ENCODE measurements at regions not wholly inside any gene's neighbourhood (a gene's known extent, or its start where the extent isn't known, plus 50 kb on each side); places are given as distances from the start of the nearest gene placed in this dataset.

GRCh38 chr1:38134294-38134755, 87.7 kb upstream of the POU3F1 start:
- no peak overlapping the region for H3K4me3 ChIP-seq (ENCODE audit: low read depth in 1 of 3, low read length in 3 of 3)
- no peak overlapping the region for H3K27ac ChIP-seq (ENCODE audit: low read depth in 1 of 3, low read length in 2 of 3)
- DNase-seq (no peak), FAIRE-seq (no peak)
- H3K27me3 ChIP-seq (ENCODE audit: control insufficient read depth in 3 of 3, insufficient read depth in 3 of 3, low read length in 3 of 3) = peaks cover 9 to 52% (median 15%) of the 10 kb centered on the region in 3 donors
- 7 to 15% (median 15%) methylated on average over 21 to 22 of the region's 22 CpGs for WGBS, 3 donors
- H3K4me1 ChIP-seq (ENCODE audit: control insufficient read depth in 3 of 3, insufficient read depth in 2 of 3, low read depth in 1 of 3, low read length in 2 of 3) = no peaks in the 10 kb centered on the region
- no peaks in the 10 kb centered on the region for H3K36me3 ChIP-seq (ENCODE audit: control insufficient read depth in 3 of 3, insufficient read depth in 2 of 3, low read depth in 1 of 3, low read length in 3 of 3)
- no peaks in the 10 kb centered on the region for H3K9me3 ChIP-seq (ENCODE audit: control insufficient read depth in 2 of 2, insufficient read depth in 1 of 2, low read depth in 1 of 2, low read length in 1 of 2)

- FAIRE-seq (no peak), DNase-seq (no peak)
- no peak overlapping the region for H3K27ac ChIP-seq (ENCODE audit: low read depth in 1 of 3, low read length in 2 of 3)
- no peaks in the 10 kb centered on the region for H3K36me3 ChIP-seq (ENCODE audit: control insufficient read depth in 3 of 3, insufficient read depth in 2 of 3, low read depth in 1 of 3, low read length in 3 of 3)
- peaks cover 9 to 49% (median 15%) of the 10 kb centered on the region in 3 donors for H3K27me3 ChIP-seq (ENCODE audit: control insufficient read depth in 3 of 3, insufficient read depth in 3 of 3, low read length in 3 of 3)
- H3K9me3 ChIP-seq (ENCODE audit: control insufficient read depth in 2 of 2, insufficient read depth in 1 of 2, low read depth in 1 of 2, low read length in 1 of 2) = no peaks in the 10 kb centered on the region
- H3K4me3 ChIP-seq (ENCODE audit: low read depth in 1 of 3, low read length in 3 of 3) = no peak overlapping the region
- WGBS, 3 donors = 7 to 14% (median 8%) methylated on average over 26 to 27 of the region's 27 CpGs
- H3K4me1 ChIP-seq (ENCODE audit: control insufficient read depth in 3 of 3, insufficient read depth in 2 of 3, low read depth in 1 of 3, low read length in 2 of 3) = no peaks in the 10 kb centered on the region
Measured at GRCh38 chr1:38133756-38134155, 87.2 kb upstream of the POU3F1 start.

- H3K36me3 ChIP-seq (ENCODE audit: control insufficient read depth in 3 of 3, insufficient read depth in 2 of 3, low read depth in 1 of 3, low read length in 3 of 3) = no peaks in the 10 kb centered on the region
Measured at GRCh38 chr1:38133304-38133703, 86.7 kb upstream of the POU3F1 start.

DNA sequence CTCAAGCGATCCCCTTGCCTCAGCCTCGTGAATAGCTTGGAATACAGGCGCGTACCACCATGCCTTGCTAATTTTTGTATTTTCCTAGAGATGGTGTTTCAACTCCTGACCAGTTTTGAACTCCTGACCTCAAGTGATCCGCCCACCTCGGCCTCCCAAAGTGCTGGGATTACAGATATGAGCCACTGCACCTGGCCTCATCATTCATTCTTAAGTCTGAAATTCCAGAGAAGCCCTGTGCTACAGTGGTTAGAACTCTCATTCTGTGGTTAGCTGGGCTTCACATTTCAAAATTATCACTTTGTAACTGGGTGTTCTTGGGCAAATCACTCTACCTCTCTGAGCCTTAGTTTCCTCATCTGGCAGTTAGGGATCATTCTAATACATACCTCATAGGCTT, 86.1 kb upstream of the POU3F1 start:
- no peaks in the 10 kb centered on the region for H3K9me3 ChIP-seq (ENCODE audit: control insufficient read depth in 2 of 2, insufficient read depth in 1 of 2, low read depth in 1 of 2, low read length in 1 of 2)
- no peak overlapping the region for H3K4me3 ChIP-seq (ENCODE audit: low read depth in 1 of 3, low read length in 3 of 3)
- peaks cover 8 to 46% (median 15%) of the 10 kb centered on the region in 3 donors for H3K27me3 ChIP-seq (ENCODE audit: control insufficient read depth in 3 of 3, insufficient read depth in 3 of 3, low read length in 3 of 3)
- H3K4me1 ChIP-seq (ENCODE audit: control insufficient read depth in 3 of 3, insufficient read depth in 2 of 3, low read depth in 1 of 3, low read length in 2 of 3) = no peaks in the 10 kb centered on the region
- FAIRE-seq (no peak), DNase-seq (no peak)
- no peaks in the 10 kb centered on the region for H3K36me3 ChIP-seq (ENCODE audit: control insufficient read depth in 3 of 3, insufficient read depth in 2 of 3, low read depth in 1 of 3, low read length in 3 of 3)
- no peak overlapping the region for H3K27ac ChIP-seq (ENCODE audit: low read depth in 1 of 3, low read length in 2 of 3)
- WGBS, 3 donors = 68 to 83% (median 74%) methylated on average over 6 of the region's 6 CpGs

More at GRCh38 chr1:38133304-38133703, 86.7 kb upstream of the POU3F1 start:
- 53 to 74% (median 69%) methylated on average over 7 of the region's 7 CpGs for WGBS, 3 donors
- H3K4me3 ChIP-seq (ENCODE audit: low read depth in 1 of 3, low read length in 3 of 3) = no peak overlapping the region
- no peaks in the 10 kb centered on the region for H3K4me1 ChIP-seq (ENCODE audit: control insufficient read depth in 3 of 3, insufficient read depth in 2 of 3, low read depth in 1 of 3, low read length in 2 of 3)
- no peak overlapping the region for H3K27ac ChIP-seq (ENCODE audit: low read depth in 1 of 3, low read length in 2 of 3)
- no peak for DNase-seq
- H3K9me3 ChIP-seq (ENCODE audit: control insufficient read depth in 2 of 2, insufficient read depth in 1 of 2, low read depth in 1 of 2, low read length in 1 of 2) = no peaks in the 10 kb centered on the region
- H3K27me3 ChIP-seq (ENCODE audit: control insufficient read depth in 3 of 3, insufficient read depth in 3 of 3, low read length in 3 of 3) = peaks cover 9 to 49% (median 15%) of the 10 kb centered on the region in 3 donors
- no peak for FAIRE-seq

DNA sequence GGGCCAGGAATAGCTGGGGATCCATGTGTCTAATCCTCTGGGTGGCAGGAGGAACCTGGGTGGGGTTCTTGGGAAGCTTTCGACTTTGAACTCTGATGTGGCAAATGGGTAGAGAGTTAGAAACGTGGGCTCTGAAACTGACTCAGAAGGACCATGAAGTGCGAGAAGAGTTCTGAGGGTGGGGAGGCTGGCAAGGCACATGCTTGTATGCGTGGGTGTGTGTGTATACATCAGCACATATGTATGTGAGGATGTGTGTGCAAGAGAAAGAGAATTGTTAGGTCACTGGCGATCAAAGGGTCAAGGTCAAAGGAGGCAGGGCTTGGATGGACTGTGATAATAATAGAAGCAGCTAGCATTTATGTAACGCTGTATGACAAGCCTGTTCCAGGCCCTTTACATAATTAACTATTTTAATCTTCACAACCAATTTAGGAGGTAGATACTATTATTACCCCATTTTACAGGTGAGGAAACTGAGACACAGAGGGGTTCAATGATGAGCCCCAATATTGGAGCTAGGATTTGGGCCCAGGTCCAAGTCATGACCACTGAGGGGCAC, 84.5 kb upstream of the POU3F1 start:
- Histone ChIP-seq H3K4me1 (ENCODE audit: control insufficient read depth in 3 of 3, insufficient read depth in 2 of 3, low read depth in 1 of 3, low read length in 2 of 3) (no peaks in the 10 kb centered on the region), H3K36me3 (ENCODE audit: control insufficient read depth in 3 of 3, insufficient read depth in 2 of 3, low read depth in 1 of 3, low read length in 3 of 3) (no peaks in the 10 kb centered on the region), H3K4me3 (ENCODE audit: low read depth in 1 of 3, low read length in 3 of 3) (no peak overlapping the region), H3K27me3 (ENCODE audit: control insufficient read depth in 3 of 3, insufficient read depth in 3 of 3, low read length in 3 of 3) (peaks cover 3 to 30% (median 8%) of the 10 kb centered on the region in 3 donors), H3K27ac (ENCODE audit: low read depth in 1 of 3, low read length in 2 of 3) (no peak overlapping the region), H3K9me3 (ENCODE audit: control insufficient read depth in 2 of 2, insufficient read depth in 1 of 2, low read depth in 1 of 2, low read length in 1 of 2) (no peaks in the 10 kb centered on the region)
- FAIRE-seq = no peak
- no peak for DNase-seq
- 48 to 72% (median 53%) methylated on average over 6 of the region's 6 CpGs for WGBS, 3 donors

GRCh38 chr1:38129971-38130370, 83.4 kb upstream of the POU3F1 start:
- FAIRE-seq = no peak
- peaks cover 3 to 19% (median 6%) of the 10 kb centered on the region in 3 donors for H3K27me3 ChIP-seq (ENCODE audit: control insufficient read depth in 3 of 3, insufficient read depth in 3 of 3, low read length in 3 of 3)
- 77 to 83% (median 82%) methylated on average over 2 of the region's 2 CpGs for WGBS, 3 donors

DNA sequence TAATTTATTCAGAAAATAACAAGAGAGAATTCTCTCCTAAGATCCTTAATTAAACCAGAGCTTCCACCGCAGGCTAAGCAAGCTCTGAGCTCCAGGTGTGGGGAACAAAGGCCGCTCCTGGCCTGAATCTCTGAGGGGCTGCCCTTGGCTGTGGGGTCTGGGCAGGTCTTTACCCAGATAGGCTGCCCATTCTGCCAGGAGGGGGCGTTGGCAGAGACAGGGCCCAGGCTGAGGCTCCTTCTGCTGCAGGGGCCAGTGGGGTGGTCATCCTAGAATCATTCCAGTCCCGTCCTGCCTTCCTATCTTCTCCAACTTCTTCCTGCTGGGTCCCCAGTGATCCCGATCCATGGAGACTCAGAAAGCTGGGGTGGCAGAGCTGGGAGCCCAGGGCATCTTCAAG, 82.9 kb upstream of the POU3F1 start:
- DNase-seq = no peak
- no peak overlapping the region for H3K4me3 ChIP-seq (ENCODE audit: low read depth in 1 of 3, low read length in 3 of 3)
- peaks cover under 1 to 14% (median 6%) of the 10 kb centered on the region in 3 donors for H3K27me3 ChIP-seq (ENCODE audit: control insufficient read depth in 3 of 3, insufficient read depth in 3 of 3, low read length in 3 of 3)
- no peak for FAIRE-seq
- H3K4me1 ChIP-seq (ENCODE audit: control insufficient read depth in 3 of 3, insufficient read depth in 2 of 3, low read depth in 1 of 3, low read length in 2 of 3) = no peaks in the 10 kb centered on the region
- H3K36me3 ChIP-seq (ENCODE audit: control insufficient read depth in 3 of 3, insufficient read depth in 2 of 3, low read depth in 1 of 3, low read length in 3 of 3) = no peaks in the 10 kb centered on the region
- 56 to 76% (median 67%) methylated on average over 5 of the region's 5 CpGs for WGBS, 3 donors
- H3K27ac ChIP-seq (ENCODE audit: low read depth in 1 of 3, low read length in 2 of 3) = no peak overlapping the region
- no peaks in the 10 kb centered on the region for H3K9me3 ChIP-seq (ENCODE audit: control insufficient read depth in 2 of 2, insufficient read depth in 1 of 2, low read depth in 1 of 2, low read length in 1 of 2)

More at GRCh38 chr1:38129971-38130370, 83.4 kb upstream of the POU3F1 start:
- no peaks in the 10 kb centered on the region for H3K9me3 ChIP-seq (ENCODE audit: control insufficient read depth in 2 of 2, insufficient read depth in 1 of 2, low read depth in 1 of 2, low read length in 1 of 2)
- no peaks in the 10 kb centered on the region for H3K36me3 ChIP-seq (ENCODE audit: control insufficient read depth in 3 of 3, insufficient read depth in 2 of 3, low read depth in 1 of 3, low read length in 3 of 3)
- H3K4me3 ChIP-seq (ENCODE audit: low read depth in 1 of 3, low read length in 3 of 3) = no peak overlapping the region
- no peak for DNase-seq
- H3K27ac ChIP-seq (ENCODE audit: low read depth in 1 of 3, low read length in 2 of 3) = no peak overlapping the region
- no peaks in the 10 kb centered on the region for H3K4me1 ChIP-seq (ENCODE audit: control insufficient read depth in 3 of 3, insufficient read depth in 2 of 3, low read depth in 1 of 3, low read length in 2 of 3)

- H3K27me3 ChIP-seq (ENCODE audit: control insufficient read depth in 3 of 3, insufficient read depth in 3 of 3, low read length in 3 of 3) = peaks cover 3 to 9% (median 6%) of the 10 kb centered on the region in 3 donors
- H3K27ac ChIP-seq (ENCODE audit: low read depth in 1 of 3, low read length in 2 of 3) = no peak overlapping the region
- no peaks in the 10 kb centered on the region for H3K4me1 ChIP-seq (ENCODE audit: control insufficient read depth in 3 of 3, insufficient read depth in 2 of 3, low read depth in 1 of 3, low read length in 2 of 3)
- no peak for FAIRE-seq
- DNase-seq = no peak
- no peak overlapping the region for H3K4me3 ChIP-seq (ENCODE audit: low read depth in 1 of 3, low read length in 3 of 3)
- no peaks in the 10 kb centered on the region for H3K9me3 ChIP-seq (ENCODE audit: control insufficient read depth in 2 of 2, insufficient read depth in 1 of 2, low read depth in 1 of 2, low read length in 1 of 2)
- WGBS, 3 donors = 60 to 78% (median 65%) methylated on average over 9 of the region's 9 CpGs
- H3K36me3 ChIP-seq (ENCODE audit: control insufficient read depth in 3 of 3, insufficient read depth in 2 of 3, low read depth in 1 of 3, low read length in 3 of 3) = no peaks in the 10 kb centered on the region
Measured at GRCh38 chr1:38128926-38129453, 82.4 kb upstream of the POU3F1 start.

- H3K27me3 ChIP-seq (ENCODE audit: control insufficient read depth in 3 of 3, insufficient read depth in 3 of 3, low read length in 3 of 3) = peaks cover 3 to 7% (median 5%) of the 10 kb centered on the region in 3 donors
- H3K36me3 ChIP-seq (ENCODE audit: control insufficient read depth in 3 of 3, insufficient read depth in 2 of 3, low read depth in 1 of 3, low read length in 3 of 3) = no peaks in the 10 kb centered on the region
- H3K27ac ChIP-seq (ENCODE audit: low read depth in 1 of 3, low read length in 2 of 3) = no peak overlapping the region
- DNase-seq (no peak), FAIRE-seq (no peak)
- no peaks in the 10 kb centered on the region for H3K4me1 ChIP-seq (ENCODE audit: control insufficient read depth in 3 of 3, insufficient read depth in 2 of 3, low read depth in 1 of 3, low read length in 2 of 3)
- WGBS, 3 donors = 61 to 77% (median 62%) methylated on average over 2 of the region's 2 CpGs
- no peaks in the 10 kb centered on the region for H3K9me3 ChIP-seq (ENCODE audit: control insufficient read depth in 2 of 2, insufficient read depth in 1 of 2, low read depth in 1 of 2, low read length in 1 of 2)
- no peak overlapping the region for H3K4me3 ChIP-seq (ENCODE audit: low read depth in 1 of 3, low read length in 3 of 3)
Measured at GRCh38 chr1:38128511-38128910, 81.9 kb upstream of the POU3F1 start.

Measured in small intestine (tissue), 7 donors.